ENCODE measurements at regions not wholly inside any gene's neighbourhood (a gene's known extent, or its start where the extent isn't known, plus 50 kb on each side); places are given as distances from the start of the nearest gene placed in this dataset.

GRCh38 chr16:29319726-29320125, 86.8 kb downstream of the NPIPB11 start:
- TF ChIP-seq CTCF (IDR thresholded peaks at IDR 0.05): no peak
- no peak for TF ChIP-seq POLR2A (IDR thresholded peaks at IDR 0.05)

Data from body of pancreas (tissue), 4 donors.